ENCODE measurements at regions not wholly inside any gene's neighbourhood (a gene's known extent, or its start where the extent isn't known, plus 50 kb on each side); places are given as distances from the start of the nearest gene placed in this dataset.

- intact Hi-C loops (cut with DNase I; ENCODE audit: low total_unique reads): no loop called here
- Histone ChIP-seq H3K9me3 (no peaks in the 10 kb centered on the region), H3K4me3 (no peak overlapping the region), H3K27me3 (peaks cover 0 to 9% (median 0%) of the 10 kb centered on the region in 3 donors), H3K4me1 (no peaks in the 10 kb centered on the region), H3K27ac (no peak overlapping the region), H3K36me3 (no peaks in the 10 kb centered on the region)
- DNase-seq: no peak
- TF ChIP-seq, protein P1, sequence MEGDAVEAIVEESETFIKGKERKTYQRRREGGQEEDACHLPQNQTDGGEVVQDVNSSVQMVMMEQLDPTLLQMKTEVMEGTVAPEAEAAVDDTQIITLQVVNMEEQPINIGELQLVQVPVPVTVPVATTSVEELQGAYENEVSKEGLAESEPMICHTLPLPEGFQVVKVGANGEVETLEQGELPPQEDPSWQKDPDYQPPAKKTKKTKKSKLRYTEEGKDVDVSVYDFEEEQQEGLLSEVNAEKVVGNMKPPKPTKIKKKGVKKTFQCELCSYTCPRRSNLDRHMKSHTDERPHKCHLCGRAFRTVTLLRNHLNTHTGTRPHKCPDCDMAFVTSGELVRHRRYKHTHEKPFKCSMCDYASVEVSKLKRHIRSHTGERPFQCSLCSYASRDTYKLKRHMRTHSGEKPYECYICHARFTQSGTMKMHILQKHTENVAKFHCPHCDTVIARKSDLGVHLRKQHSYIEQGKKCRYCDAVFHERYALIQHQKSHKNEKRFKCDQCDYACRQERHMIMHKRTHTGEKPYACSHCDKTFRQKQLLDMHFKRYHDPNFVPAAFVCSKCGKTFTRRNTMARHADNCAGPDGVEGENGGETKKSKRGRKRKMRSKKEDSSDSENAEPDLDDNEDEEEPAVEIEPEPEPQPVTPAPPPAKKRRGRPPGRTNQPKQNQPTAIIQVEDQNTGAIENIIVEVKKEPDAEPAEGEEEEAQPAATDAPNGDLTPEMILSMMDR (IDR thresholded peaks at IDR 0.05): no peak
- TF ChIP-seq POLR2A (IDR thresholded peaks at IDR 0.05) (no peak), POLR2AphosphoS5 (IDR thresholded peaks at IDR 0.05) (no peak), EP300 (IDR thresholded peaks at IDR 0.05) (no peak)
- 4 to 28% (median 21%) methylated on average over 2 of the region's 2 CpGs for WGBS, 5 donors
Measured at GRCh38 chr2:7333189-7333765, 416.1 kb downstream of the RNF144A start.

- no peak for TF ChIP-seq POLR2A (IDR thresholded peaks at IDR 0.05)
- TF ChIP-seq, protein P1 (IDR thresholded peaks at IDR 0.05): no peak
- TF ChIP-seq EP300 (IDR thresholded peaks at IDR 0.05): no peak
- TF ChIP-seq POLR2AphosphoS5 (IDR thresholded peaks at IDR 0.05): no peak
- H3K4me1 ChIP-seq: no peaks in the 10 kb centered on the region
- H3K27me3 ChIP-seq: peaks cover 0 to 9% (median 0%) of the 10 kb centered on the region in 3 donors
- 29 to 52% (median 39%) methylated on average over 5 of the region's 5 CpGs for WGBS, 5 donors
- H3K9me3 ChIP-seq: no peaks in the 10 kb centered on the region
- no peak overlapping the region for H3K27ac ChIP-seq
- intact Hi-C loops (cut with DNase I; ENCODE audit: low total_unique reads): no loop called here
- no peak for DNase-seq
- no peak overlapping the region for H3K4me3 ChIP-seq
- no peaks in the 10 kb centered on the region for H3K36me3 ChIP-seq
Measured at GRCh38 chr2:7333960-7334493, 416.8 kb downstream of the RNF144A start.

DNA sequence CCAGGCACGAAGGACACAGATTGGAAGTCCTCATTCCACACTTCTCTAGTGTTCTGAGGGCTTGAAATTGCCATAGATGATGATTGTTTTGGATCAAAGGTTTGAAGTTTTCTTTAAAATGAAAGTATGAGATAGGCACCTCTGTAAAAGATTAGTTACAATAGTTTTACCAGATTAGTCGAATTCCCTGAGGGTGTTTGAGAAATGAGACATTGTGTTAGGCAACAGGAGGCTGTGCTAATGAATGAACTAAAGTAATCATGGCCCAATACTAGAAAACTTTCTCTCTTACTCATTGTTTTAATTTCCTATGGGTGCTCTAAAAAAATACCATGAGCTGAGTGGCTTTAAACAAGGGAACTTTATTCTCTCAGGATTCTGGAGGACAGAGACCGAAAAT is 421.7 kb downstream of the RNF144A start:
- intact Hi-C loops (cut with DNase I; ENCODE audit: low total_unique reads): no loop called here
- no peak overlapping the region for H3K27ac ChIP-seq

DNA sequence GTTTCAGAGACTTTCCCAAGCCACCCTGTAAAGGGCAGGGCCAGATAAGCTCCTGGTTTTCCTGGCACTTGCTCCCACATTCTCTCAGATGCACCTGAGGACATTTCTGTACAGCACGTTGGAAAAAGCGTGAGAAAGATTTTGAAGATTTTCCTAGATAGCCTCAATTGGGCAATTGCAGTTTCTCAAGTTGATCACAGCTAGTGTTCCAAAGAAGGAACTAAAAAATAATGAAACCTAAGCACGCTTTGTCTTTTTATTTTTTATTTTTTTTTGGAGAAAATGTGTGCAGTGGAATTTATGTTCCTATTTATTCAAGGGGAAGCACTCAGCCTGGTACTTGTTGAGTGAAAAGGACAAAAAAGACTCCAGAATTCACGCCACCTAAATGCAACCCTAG is 429.1 kb downstream of the RNF144A start:
- TF ChIP-seq EP300 (IDR thresholded peaks at IDR 0.05) (no peak), POLR2A (IDR thresholded peaks at IDR 0.05) (no peak), POLR2AphosphoS5 (IDR thresholded peaks at IDR 0.05) (no peak)
- TF ChIP-seq, protein P1 (IDR thresholded peaks at IDR 0.05): no peak
- no peaks in the 10 kb centered on the region for H3K27me3 ChIP-seq
- no peaks in the 10 kb centered on the region for H3K9me3 ChIP-seq
- H3K4me3 ChIP-seq: no peak overlapping the region
- intact Hi-C loops (cut with DNase I; ENCODE audit: low total_unique reads): no loop called here
- H3K4me1 ChIP-seq: no peaks in the 10 kb centered on the region
- H3K36me3 ChIP-seq: no peaks in the 10 kb centered on the region
- no peak for DNase-seq
- 72 to 86% (median 81%) methylated on average over 4 of the region's 4 CpGs for WGBS, 5 donors
- H3K27ac ChIP-seq: no peak overlapping the region

More for the DNA sequence above, 421.7 kb downstream of the RNF144A start:
- no peak for DNase-seq
- no peak for TF ChIP-seq EP300 (IDR thresholded peaks at IDR 0.05)
- TF ChIP-seq POLR2AphosphoS5 (IDR thresholded peaks at IDR 0.05): no peak
- TF ChIP-seq, protein P1 (IDR thresholded peaks at IDR 0.05): no peak
- no peak for TF ChIP-seq POLR2A (IDR thresholded peaks at IDR 0.05)
- H3K4me3 ChIP-seq: no peak overlapping the region
- no peaks in the 10 kb centered on the region for H3K36me3 ChIP-seq
- H3K9me3 ChIP-seq: no peaks in the 10 kb centered on the region
- 65 to 76% (median 69%) methylated on average over 3 of the region's 3 CpGs for WGBS, 5 donors
- H3K27me3 ChIP-seq: peaks cover 0 to 9% (median 0%) of the 10 kb centered on the region in 3 donors
- no peaks in the 10 kb centered on the region for H3K4me1 ChIP-seq
